ENCODE measurements at regions not wholly inside any gene's neighbourhood (a gene's known extent, or its start where the extent isn't known, plus 50 kb on each side); places are given as distances from the start of the nearest gene placed in this dataset.

- TF ChIP-seq EZH2phosphoT487 (IDR thresholded peaks at IDR 0.05; ENCODE audit: insufficient read depth, low read depth) (no peak), EZH2 (IDR thresholded peaks at IDR 0.05; ENCODE audit: insufficient read depth, poor library complexity, severe bottlenecking) (no peak)
Observed at GRCh38 chr18:46406539-46406932, 250.5 kb downstream of the LOXHD1 start.
